CD4-positive, alpha-beta T cell (primary cell): ENCODE measurements at regions not wholly inside any gene's neighbourhood (a gene's known extent, or its start where the extent isn't known, plus 50 kb on each side); places are given as distances from the start of the nearest gene placed in this dataset.

ENCODE experiments used
- ATAC-seq: fragments of 200-7000 bp; cut with Tn5 transposase; one replicate; pipeline ENCODE4 v1.10.0; 2022; ENCODE audit warnings: mild to moderate bottlenecking; ENCODE audit not compliant: poor library complexity
- CTCF ChIA-PET: fragments of 350-600 bp; sonication (Branson Sonifier 250); formaldehyde crosslinking; loops from one replicate; lab custom pipeline; 2021; ENCODE audit warnings: antibody characterized with exemption, inconsistent platforms; lab: Charles Lee
- POLR2A ChIA-PET: fragments of 350-600 bp; sonication (Branson Sonifier 250); formaldehyde crosslinking; loops from one replicate; lab custom pipeline; 2021; ENCODE audit warnings: antibody characterized with exemption, inconsistent platforms; lab: Charles Lee
- DNase-seq, 14 experiments: peaks; one replicate each; pipeline ENCODE4 v3.0.0-alpha.2; 2013 to 2020; ENCODE audit warnings: mixed read lengths in 2 of 14
- H3K27ac ChIP-seq, 2 donors: one replicate each; pipeline versions ENCODE4 v1.5.1 to v1.7.0; 2013; ENCODE audit warnings: low read length in 2 of 2, low read depth in 1 of 2, mild to moderate bottlenecking in 1 of 2
- H3K27me3 ChIP-seq, 2 experiments: 1 replicate in 1 of 2; 2 replicates in 1 of 2; pipeline versions ENCODE4 v1.6.1 to v1.7.0; 2013; ENCODE audit warnings: low read length in 2 of 2, control low read depth in 1 of 2, mild to moderate bottlenecking in 1 of 2, moderate library complexity in 1 of 2; ENCODE audit not compliant: insufficient read depth in 2 of 2, control insufficient read depth in 1 of 2
- H3K36me3 ChIP-seq: one replicate; pipeline ENCODE4 v1.6.1; 2013; ENCODE audit warnings: low read length, control low read depth; ENCODE audit not compliant: insufficient read depth
- H3K4me1 ChIP-seq: one replicate; pipeline ENCODE4 v1.6.1; 2013; ENCODE audit warnings: low read length, control low read depth; ENCODE audit not compliant: insufficient read depth
- H3K4me3 ChIP-seq: one replicate; pipeline ENCODE4 v1.5.1; 2013; ENCODE audit warnings: mild to moderate bottlenecking, low read length, moderate library complexity
- H3K9me3 ChIP-seq, 2 experiments: 1 replicate in 1 of 2; 2 replicates in 1 of 2; pipeline versions ENCODE4 v1.6.1 to v1.7.0; 2013; ENCODE audit warnings: low read length in 2 of 2, mild to moderate bottlenecking in 2 of 2, control low read depth in 1 of 2, moderate library complexity in 1 of 2; ENCODE audit not compliant: control insufficient read depth in 1 of 2, insufficient read depth in 1 of 2
- H3K27ac Mint-ChIP-seq: one replicate; pipeline ENCODE4 v1.8.0; 2020; ENCODE audit warnings: mixed read lengths
- H3K27me3 Mint-ChIP-seq: one replicate; pipeline ENCODE4 v1.8.0; 2021; ENCODE audit warnings: mixed read lengths
- H3K36me3 Mint-ChIP-seq: one replicate; pipeline ENCODE4 v1.8.0; 2021; ENCODE audit warnings: low read depth, mixed read lengths
- H3K4me1 Mint-ChIP-seq: one replicate; pipeline ENCODE4 v1.8.0; 2021; ENCODE audit warnings: low read depth, mixed read lengths
- H3K4me3 Mint-ChIP-seq: one replicate; pipeline ENCODE4 v1.8.0; 2020; ENCODE audit warnings: mild to moderate bottlenecking, mixed read lengths
- H3K9me3 Mint-ChIP-seq: one replicate; pipeline ENCODE4 v1.8.0; 2020; ENCODE audit warnings: mixed read lengths
- intact Hi-C, 2 experiments: fragments of 100-400 bp; cut with DNase I in 1 of 2; cut with micrococcal nuclease in 1 of 2; formaldehyde crosslinking; loops; one replicate each; pipeline versions ENCODE4 v1.15.1 to v1.9.0; 2023 to 2025; cut with DNase I, micrococcal nuclease
- TF ChIP-seq, protein P1 (sequence below): fragments of 200-600 bp; IDR thresholded peaks from one replicate; pipeline ENCODE4 v1.8.0; 2022; ENCODE audit warnings: antibody characterized with exemption, mild to moderate bottlenecking

DNA sequence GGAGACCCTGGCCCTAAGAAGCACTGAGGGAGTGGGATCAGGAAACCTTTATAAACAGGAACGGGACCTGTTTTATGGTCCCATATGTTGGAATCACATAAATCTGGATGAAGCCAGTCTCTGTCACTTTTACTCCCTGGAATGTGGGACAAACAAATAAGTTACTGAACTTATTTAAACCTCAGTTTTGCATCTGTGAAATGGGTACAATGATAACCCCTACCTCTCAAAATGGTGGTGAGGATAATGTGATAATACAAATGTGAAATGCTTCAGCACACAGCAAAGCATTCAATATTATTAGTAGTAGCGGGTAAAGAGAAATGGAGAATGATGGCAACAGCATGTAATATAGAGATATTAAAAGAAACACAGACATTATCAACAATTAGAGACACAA is 298.9 kb downstream of the ZSWIM6 start:
- Histone ChIP-seq H3K4me3 (no peak overlapping the region), H3K9me3 (peaks cover 0 to 10% of the 10 kb centered on the region in 2 experiments), H3K4me1 (peaks cover 11% of the 10 kb centered on the region), H3K27ac (no peak overlapping the region), H3K27me3 (peaks cover 11 to 16% of the 10 kb centered on the region in 2 experiments), H3K36me3 (no peaks in the 10 kb centered on the region)
- DNase-seq: no peak
- ChIA-PET POLR2A (no interaction called here), CTCF (no interaction called here)
- intact Hi-C loops: no loop called here
- H3K27me3 Mint-ChIP-seq: peaks cover 29% of the 10 kb centered on the region
- H3K36me3 Mint-ChIP-seq: no peaks in the 10 kb centered on the region
- H3K4me3 Mint-ChIP-seq: no peak overlapping the region
- ATAC-seq: no peak
- H3K4me1 Mint-ChIP-seq: peaks cover 7% of the 10 kb centered on the region
- H3K27ac Mint-ChIP-seq: no peak overlapping the region
- H3K9me3 Mint-ChIP-seq: no peaks in the 10 kb centered on the region
- TF ChIP-seq, protein P1, sequence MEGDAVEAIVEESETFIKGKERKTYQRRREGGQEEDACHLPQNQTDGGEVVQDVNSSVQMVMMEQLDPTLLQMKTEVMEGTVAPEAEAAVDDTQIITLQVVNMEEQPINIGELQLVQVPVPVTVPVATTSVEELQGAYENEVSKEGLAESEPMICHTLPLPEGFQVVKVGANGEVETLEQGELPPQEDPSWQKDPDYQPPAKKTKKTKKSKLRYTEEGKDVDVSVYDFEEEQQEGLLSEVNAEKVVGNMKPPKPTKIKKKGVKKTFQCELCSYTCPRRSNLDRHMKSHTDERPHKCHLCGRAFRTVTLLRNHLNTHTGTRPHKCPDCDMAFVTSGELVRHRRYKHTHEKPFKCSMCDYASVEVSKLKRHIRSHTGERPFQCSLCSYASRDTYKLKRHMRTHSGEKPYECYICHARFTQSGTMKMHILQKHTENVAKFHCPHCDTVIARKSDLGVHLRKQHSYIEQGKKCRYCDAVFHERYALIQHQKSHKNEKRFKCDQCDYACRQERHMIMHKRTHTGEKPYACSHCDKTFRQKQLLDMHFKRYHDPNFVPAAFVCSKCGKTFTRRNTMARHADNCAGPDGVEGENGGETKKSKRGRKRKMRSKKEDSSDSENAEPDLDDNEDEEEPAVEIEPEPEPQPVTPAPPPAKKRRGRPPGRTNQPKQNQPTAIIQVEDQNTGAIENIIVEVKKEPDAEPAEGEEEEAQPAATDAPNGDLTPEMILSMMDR: no peak

DNA sequence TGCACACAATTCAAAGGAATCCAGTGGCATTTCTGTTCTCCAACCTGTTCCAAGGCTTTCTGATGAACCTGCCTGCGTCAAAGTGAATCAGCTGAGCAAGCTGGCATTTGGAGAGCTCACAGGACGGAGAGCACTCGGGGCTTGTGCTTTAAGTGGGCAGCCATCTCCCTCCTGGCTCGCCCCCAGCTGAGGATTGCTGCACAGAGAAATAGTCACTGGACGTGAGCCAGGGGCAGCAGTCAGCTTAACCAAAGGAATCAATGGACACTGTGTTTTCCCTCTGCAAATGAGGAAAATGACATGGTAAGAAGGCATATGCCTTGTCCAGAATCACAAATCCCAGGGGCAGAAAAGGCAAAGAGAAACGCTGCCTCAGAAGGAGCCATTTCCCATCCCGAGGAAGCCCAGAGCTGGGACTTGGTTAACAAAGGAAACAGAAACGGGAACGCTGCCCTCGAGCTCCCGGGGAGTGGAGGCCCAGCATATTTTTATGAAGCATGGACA is 299.4 kb downstream of the ZSWIM6 start:
- no peaks in the 10 kb centered on the region for H3K9me3 Mint-ChIP-seq
- Histone ChIP-seq H3K27me3 (peaks cover 5 to 10% of the 10 kb centered on the region in 2 experiments), H3K4me1 (peaks cover 5% of the 10 kb centered on the region), H3K27ac (no peak overlapping the region), H3K36me3 (no peaks in the 10 kb centered on the region), H3K9me3 (peaks cover 0 to 4% of the 10 kb centered on the region in 2 experiments), H3K4me3 (no peak overlapping the region)
- intact Hi-C loops: no loop called here
- H3K4me3 Mint-ChIP-seq: no peak overlapping the region
- no peaks in the 10 kb centered on the region for H3K36me3 Mint-ChIP-seq
- H3K27me3 Mint-ChIP-seq: peaks cover 29% of the 10 kb centered on the region
- ChIA-PET POLR2A (no interaction called here), CTCF (no interaction called here)
- DNase-seq (no peak), ATAC-seq (no peak)
- TF ChIP-seq, protein P1: no peak
- no peak overlapping the region for H3K27ac Mint-ChIP-seq
- H3K4me1 Mint-ChIP-seq: peaks cover 7% of the 10 kb centered on the region

DNA sequence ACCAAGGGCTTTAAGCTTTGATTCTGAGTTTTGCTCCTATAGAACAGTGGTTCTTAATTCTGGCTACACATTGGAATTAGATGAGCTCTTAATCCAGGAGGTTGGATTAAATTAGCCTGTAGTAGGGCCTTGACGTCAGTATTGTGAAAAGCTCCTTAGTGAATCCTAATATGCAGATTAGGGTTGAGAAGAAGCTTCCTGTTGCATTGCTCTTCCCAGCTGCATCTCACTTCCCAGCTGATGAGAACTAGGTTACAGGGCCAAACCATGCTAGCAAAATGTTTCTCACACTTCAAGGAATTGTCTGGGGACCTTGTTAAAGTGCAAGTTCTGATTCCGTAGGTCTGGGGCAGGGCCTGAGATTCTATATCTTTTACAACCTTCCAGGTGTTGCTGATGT is 300.0 kb downstream of the ZSWIM6 start:
- peaks cover 2% of the 10 kb centered on the region for H3K4me1 Mint-ChIP-seq
- DNase-seq (no peak), ATAC-seq (no peak)
- H3K4me3 Mint-ChIP-seq: no peak overlapping the region
- ChIA-PET POLR2A (no interaction called here), CTCF (no interaction called here)
- no peak overlapping the region for H3K27ac Mint-ChIP-seq
- no peaks in the 10 kb centered on the region for H3K36me3 Mint-ChIP-seq
- H3K36me3 ChIP-seq: no peaks in the 10 kb centered on the region
- peaks cover 0 to 5% of the 10 kb centered on the region in 2 experiments for H3K27me3 ChIP-seq
- peaks cover 23% of the 10 kb centered on the region for H3K27me3 Mint-ChIP-seq
- no peaks in the 10 kb centered on the region for H3K9me3 Mint-ChIP-seq
- intact Hi-C loops: no loop called here
- H3K27ac ChIP-seq: no peak overlapping the region
- H3K4me3 ChIP-seq: no peak overlapping the region
- TF ChIP-seq, protein P1: no peak
- no peaks in the 10 kb centered on the region for H3K9me3 ChIP-seq
- H3K4me1 ChIP-seq: no peaks in the 10 kb centered on the region
